ENCODE measurements at regions not wholly inside any gene's neighbourhood (a gene's known extent, or its start where the extent isn't known, plus 50 kb on each side); places are given as distances from the start of the nearest gene placed in this dataset.

DNA sequence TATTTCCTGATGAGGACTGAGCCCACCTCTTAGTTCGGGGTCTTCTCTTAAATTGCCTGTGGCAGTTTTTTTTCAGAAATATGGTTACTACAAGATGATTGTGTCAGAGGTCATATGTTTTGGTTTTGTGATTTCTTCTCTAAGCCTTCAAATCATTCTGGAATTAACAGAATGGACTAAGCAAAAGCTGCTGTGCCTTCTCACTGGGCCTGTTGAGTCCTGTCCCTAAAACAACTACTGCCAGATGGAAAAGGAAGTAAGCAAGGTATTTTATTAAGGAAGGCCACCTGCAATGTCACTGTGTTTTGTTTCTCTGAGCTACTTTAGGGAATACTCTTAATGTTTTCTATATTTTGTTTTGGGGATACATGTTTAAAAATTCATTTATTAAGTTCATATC lies 470.8 kb downstream of the PCDH20 start:
- CTCF ChIA-PET, result no interaction called here
- Histone ChIP-seq H3K4me1 (ENCODE audit: control insufficient read depth in 1 of 2, insufficient read depth in 2 of 2, low read depth in 1 of 2, low read length in 1 of 2) (no peaks in the 10 kb centered on the region), H3K9ac (no peak overlapping the region), H3K27me3 (ENCODE audit: insufficient read depth) (no peaks in the 10 kb centered on the region), H3K27ac (ENCODE audit: low read depth in 2 of 2, low read length in 1 of 2) (no peak overlapping the region), H2AFZ (ENCODE audit: low read depth) (no peak overlapping the region), H4K20me1 (ENCODE audit: insufficient read depth) (no peaks in the 10 kb centered on the region), H3K9me3 (no peaks in the 10 kb centered on the region), H3F3A (replicated peaks; ENCODE audit: insufficient read depth) (no peaks in the 10 kb centered on the region), H3K9me2 (no peaks in the 10 kb centered on the region), H3K36me3 (replicated peaks in 1 of 2; ENCODE audit: control insufficient read depth in 1 of 2, insufficient read depth in 2 of 2, low read length in 1 of 2) (no peaks in the 10 kb centered on the region), H3K79me2 (ENCODE audit: insufficient read depth) (no peaks in the 10 kb centered on the region), H3K4me3 (ENCODE audit: low read depth in 2 of 2, low read length in 1 of 2) (no peak overlapping the region), H3K4me2 (no peak overlapping the region)
- TF ChIP-seq SIN3A (IDR thresholded peaks at IDR 0.05; ENCODE audit: borderline replicate concordance, low read depth, low read length) (no peak), CTCF (IDR thresholded peaks at IDR 0.05) (no peak), REST (IDR thresholded peaks at IDR 0.05; ENCODE audit: low read depth, low read length) (no peak), NRF1 (IDR thresholded peaks at IDR 0.05; ENCODE audit: low read depth, low read length) (no peak), SMC3 (IDR thresholded peaks at IDR 0.05; ENCODE audit: low read depth, low read length) (no peak), GABPA (IDR thresholded peaks at IDR 0.05; ENCODE audit: low read depth) (no peak), MEF2A (IDR thresholded peaks at IDR 0.05; ENCODE audit: borderline replicate concordance, low read depth) (no peak), EZH2phosphoT487 (IDR thresholded peaks at IDR 0.05; ENCODE audit: borderline replicate concordance, low read depth) (no peak), MXI1 (IDR thresholded peaks at IDR 0.05; ENCODE audit: low read depth, low read length) (no peak), YY1 (IDR thresholded peaks at IDR 0.05; ENCODE audit: low read depth) (no peak)
- TF ChIP-seq, protein P1, sequence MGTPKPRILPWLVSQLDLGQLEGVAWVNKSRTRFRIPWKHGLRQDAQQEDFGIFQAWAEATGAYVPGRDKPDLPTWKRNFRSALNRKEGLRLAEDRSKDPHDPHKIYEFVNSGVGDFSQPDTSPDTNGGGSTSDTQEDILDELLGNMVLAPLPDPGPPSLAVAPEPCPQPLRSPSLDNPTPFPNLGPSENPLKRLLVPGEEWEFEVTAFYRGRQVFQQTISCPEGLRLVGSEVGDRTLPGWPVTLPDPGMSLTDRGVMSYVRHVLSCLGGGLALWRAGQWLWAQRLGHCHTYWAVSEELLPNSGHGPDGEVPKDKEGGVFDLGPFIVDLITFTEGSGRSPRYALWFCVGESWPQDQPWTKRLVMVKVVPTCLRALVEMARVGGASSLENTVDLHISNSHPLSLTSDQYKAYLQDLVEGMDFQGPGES (IDR thresholded peaks at IDR 0.05; ENCODE audit: low read depth, low read length), result no peak
- no peak for DNase-seq
- POLR2A ChIA-PET, result no interaction called here
- 13% methylated on average over 1 of the region's 1 CpG for WGBS (ENCODE audit: low lambda C conversion rate)

GRCh38 chr13:60944016-60944415 lies 471.6 kb downstream of the PCDH20 start:
- H4K20me1 ChIP-seq (ENCODE audit: insufficient read depth), result no peaks in the 10 kb centered on the region
- no peak for DNase-seq

More at GRCh38 chr13:60944016-60944415, 471.6 kb downstream of the PCDH20 start:
- Histone ChIP-seq H2AFZ (ENCODE audit: low read depth) (no peak overlapping the region), H3K4me2 (no peak overlapping the region), H3K4me1 (ENCODE audit: control insufficient read depth in 1 of 2, insufficient read depth in 2 of 2, low read depth in 1 of 2, low read length in 1 of 2) (no peaks in the 10 kb centered on the region), H3K4me3 (ENCODE audit: low read depth in 2 of 2, low read length in 1 of 2) (no peak overlapping the region), H3K36me3 (replicated peaks in 1 of 2; ENCODE audit: control insufficient read depth in 1 of 2, insufficient read depth in 2 of 2, low read length in 1 of 2) (no peaks in the 10 kb centered on the region), H3K27me3 (ENCODE audit: insufficient read depth) (no peaks in the 10 kb centered on the region), H3F3A (replicated peaks; ENCODE audit: insufficient read depth) (no peaks in the 10 kb centered on the region), H3K27ac (ENCODE audit: low read depth in 2 of 2, low read length in 1 of 2) (no peak overlapping the region), H3K9ac (no peak overlapping the region), H3K79me2 (ENCODE audit: insufficient read depth) (no peaks in the 10 kb centered on the region), H3K9me3 (no peaks in the 10 kb centered on the region), H3K9me2 (no peaks in the 10 kb centered on the region)
- 12% methylated on average over 1 of the region's 1 CpG for WGBS (ENCODE audit: low lambda C conversion rate)
- POLR2A ChIA-PET, result no interaction called here
- TF ChIP-seq NRF1 (IDR thresholded peaks at IDR 0.05; ENCODE audit: low read depth, low read length), result no peak
- no peak for TF ChIP-seq TAF1 (IDR thresholded peaks at IDR 0.05; ENCODE audit: borderline replicate concordance, low read depth, low read length)
- TF ChIP-seq PBX3 (IDR thresholded peaks at IDR 0.05), result no peak
- TF ChIP-seq EP300 (IDR thresholded peaks at IDR 0.05; ENCODE audit: borderline replicate concordance in 1 of 2, low read depth in 1 of 2, low read length in 1 of 2), result no peak
- no peak for TF ChIP-seq RFX5 (IDR thresholded peaks at IDR 0.05; ENCODE audit: low read length)
- no peak for TF ChIP-seq NFIC (IDR thresholded peaks at IDR 0.05; ENCODE audit: borderline replicate concordance)
- no peak for TF ChIP-seq EZH2phosphoT487 (IDR thresholded peaks at IDR 0.05; ENCODE audit: borderline replicate concordance, low read depth)
- no peak for TF ChIP-seq MXI1 (IDR thresholded peaks at IDR 0.05; ENCODE audit: low read depth, low read length)
- no peak for TF ChIP-seq RXRA (IDR thresholded peaks at IDR 0.05; ENCODE audit: borderline replicate concordance, low read depth)
- no peak for TF ChIP-seq MEF2A (IDR thresholded peaks at IDR 0.05; ENCODE audit: borderline replicate concordance, low read depth)
- TF ChIP-seq FOXM1 (IDR thresholded peaks at IDR 0.05; ENCODE audit: low read depth), result no peak
- CTCF ChIA-PET, result no interaction called here

Data from SK-N-SH (cell line).